Right atrium auricular region (tissue), 2 donors: ENCODE measurements at regions not wholly inside any gene's neighbourhood (a gene's known extent, or its start where the extent isn't known, plus 50 kb on each side); places are given as distances from the start of the nearest gene placed in this dataset.

ENCODE experiments used
- DNase-seq: peaks from one replicate; pipeline ENCODE4 v3.0.0-alpha.2; 2019; ENCODE audit warnings: low spot score
- H3K27ac ChIP-seq, 2 donors: fragments of 200-600 bp; sonication (generic); 1 replicate in 1 of 2; 2 replicates in 1 of 2; pipeline ENCODE4 v1.5.1; 2016 to 2019
- H3K27me3 ChIP-seq, 2 donors: fragments of 200-600 bp; sonication (generic); one replicate each; pipeline versions ENCODE4 v1.5.1 to v1.6.0; 2017 to 2019
- H3K36me3 ChIP-seq: fragments of 200-600 bp; sonication (generic); one replicate; pipeline ENCODE4 v1.5.1; 2016
- H3K4me1 ChIP-seq, 2 donors: fragments of 200-600 bp; sonication (generic); one replicate each; pipeline versions ENCODE4 v1.5.1 to v1.6.0; 2017 to 2019
- H3K4me3 ChIP-seq, 2 donors: fragments of 200-600 bp; sonication (generic); 1 replicate in 1 of 2; 2 replicates in 1 of 2; pipeline ENCODE4 v1.5.1; 2017 to 2019; ENCODE audit warnings: mild to moderate bottlenecking in 1 of 2, moderate library complexity in 1 of 2
- H3K9me3 ChIP-seq, 2 donors: fragments of 200-600 bp; sonication (generic); one replicate each; pipeline ENCODE4 v1.5.1; 2019
- CTCF ChIP-seq, 2 donors: fragments of 200-600 bp; sonication (generic); IDR thresholded peaks; one replicate each; pipeline ENCODE4 v1.5.1; 2019; ENCODE audit warnings: antibody characterized with exemption in 2 of 2

GRCh38 chr7:52959336-52959735 is 76.1 kb upstream of the POM121L12 start:
- H3K9me3 ChIP-seq = no peaks in the 10 kb centered on the region
- no peaks in the 10 kb centered on the region for H3K27me3 ChIP-seq
- DNase-seq = no peak
- no peak for TF ChIP-seq CTCF (IDR thresholded peaks at IDR 0.05)
- no peaks in the 10 kb centered on the region for H3K4me1 ChIP-seq
- no peak overlapping the region for H3K4me3 ChIP-seq
- H3K36me3 ChIP-seq = no peaks in the 10 kb centered on the region
- H3K27ac ChIP-seq = no peak overlapping the region

GRCh38 chr7:52958621-52959140 is 76.8 kb upstream of the POM121L12 start:
- Histone ChIP-seq H3K4me3 (no peak overlapping the region), H3K4me1 (no peaks in the 10 kb centered on the region), H3K36me3 (no peaks in the 10 kb centered on the region), H3K9me3 (no peaks in the 10 kb centered on the region), H3K27me3 (no peaks in the 10 kb centered on the region), H3K27ac (no peak overlapping the region)
- TF ChIP-seq CTCF (IDR thresholded peaks at IDR 0.05) = no peak
- DNase-seq = no peak

GRCh38 chr7:52956379-52956915 is 79.0 kb upstream of the POM121L12 start:
- H3K4me3 ChIP-seq = no peak overlapping the region

GRCh38 chr7:52955522-52955921 is 79.9 kb upstream of the POM121L12 start:
- TF ChIP-seq CTCF (IDR thresholded peaks at IDR 0.05) = no peak
- Histone ChIP-seq H3K9me3 (no peaks in the 10 kb centered on the region), H3K36me3 (no peaks in the 10 kb centered on the region), H3K4me1 (no peaks in the 10 kb centered on the region), H3K4me3 (no peak overlapping the region), H3K27ac (no peak overlapping the region), H3K27me3 (no peaks in the 10 kb centered on the region)
- DNase-seq = no peak

More at GRCh38 chr7:52956379-52956915, 79.0 kb upstream of the POM121L12 start:
- TF ChIP-seq CTCF (IDR thresholded peaks at IDR 0.05) = no peak
- no peaks in the 10 kb centered on the region for H3K4me1 ChIP-seq
- H3K27ac ChIP-seq = no peak overlapping the region
- no peaks in the 10 kb centered on the region for H3K36me3 ChIP-seq
- H3K9me3 ChIP-seq = no peaks in the 10 kb centered on the region
- H3K27me3 ChIP-seq = no peaks in the 10 kb centered on the region
- DNase-seq = no peak

- no peaks in the 10 kb centered on the region for H3K27me3 ChIP-seq
- H3K27ac ChIP-seq = no peak overlapping the region
- peaks cover 0 to 5% of the 10 kb centered on the region in 2 donors for H3K9me3 ChIP-seq
- no peaks in the 10 kb centered on the region for H3K36me3 ChIP-seq
- no peak for DNase-seq
- no peak for TF ChIP-seq CTCF (IDR thresholded peaks at IDR 0.05)
- H3K4me3 ChIP-seq = no peak overlapping the region
- H3K4me1 ChIP-seq = no peaks in the 10 kb centered on the region
Observed at GRCh38 chr7:52944921-52945320, 90.5 kb upstream of the POM121L12 start.

GRCh38 chr7:52940481-52940880 is 95.0 kb upstream of the POM121L12 start:
- no peak overlapping the region for H3K4me3 ChIP-seq

More at GRCh38 chr7:52940481-52940880, 95.0 kb upstream of the POM121L12 start:
- H3K4me1 ChIP-seq = no peaks in the 10 kb centered on the region
- TF ChIP-seq CTCF (IDR thresholded peaks at IDR 0.05) = no peak
- no peak overlapping the region for H3K27ac ChIP-seq
- no peaks in the 10 kb centered on the region for H3K36me3 ChIP-seq
- H3K9me3 ChIP-seq = no peaks in the 10 kb centered on the region
- no peaks in the 10 kb centered on the region for H3K27me3 ChIP-seq
- no peak for DNase-seq
